K562 (cell line): ENCODE measurements at regions not wholly inside any gene's neighbourhood (a gene's known extent, or its start where the extent isn't known, plus 50 kb on each side); places are given as distances from the start of the nearest gene placed in this dataset.

Experiments
- ATAC-seq: fragments of 200-7000 bp; cut with Tn5 transposase; 3 replicates; pipeline ENCODE4 v1.9.1; 2020; ENCODE audit warnings: moderate library complexity
- BruUV-seq: library from RNA; stranded (reverse); fragments of 400-500 nt; replicated peaks from 2 replicates; lab custom pipeline; 2021; lab: Mats Ljungman, UMichigan
- CTCF ChIA-PET: fragments of 300-600 bp; formaldehyde crosslinking; extraction: SDS; loops from one replicate; lab custom pipeline; 2021; ENCODE audit warnings: low intra/inter-chr PET ratio; lab: Yijun Ruan, JAX
- POLR2A ChIA-PET: fragments of 300-600, 350-650 bp; sonication (Branson Sonifier 250); formaldehyde crosslinking; extraction: SDS; loops from one replicate; lab custom pipeline; 2021; ENCODE audit warnings: antibody characterized with exemption, inconsistent platforms; lab: Yijun Ruan, JAX
- DNase-seq, 4 experiments: peaks; one replicate each; pipeline versions ENCODE4 v3.0.0 to v3.0.0-alpha.2; 2011 to 2018; ENCODE audit warnings: low spot score in 3 of 4, mixed read lengths in 3 of 4; ENCODE audit errors: extremely low read depth in 1 of 4
- FAIRE-seq: peaks from 2 replicates; lab custom pipeline; 2011; peaks lifted over from hg19 to GRCh38; lab: Jason Lieb, UNC
- H2AFZ ChIP-seq: 2 replicates; pipeline ENCODE4 v1.6.0; 2011; ENCODE audit warnings: low read depth, low read length, control low read depth, inconsistent platforms
- H3K27ac ChIP-seq: fragments of 200-600 bp; 3 replicates; pipeline ENCODE4 v1.8.0; 2011; ENCODE audit warnings: low read depth, mild to moderate bottlenecking, control low read depth, inconsistent platforms, low read length, moderate library complexity, mixed read lengths; ENCODE audit errors: extremely low read depth
- H3K27me3 ChIP-seq, 2 experiments: fragments of 300-600 bp in 1 of 2; 2 replicates in 1 of 2; 3 replicates in 1 of 2; pipeline versions ENCODE4 v1.6.0 to v1.8.0; 2011; ENCODE audit warnings: inconsistent platforms in 2 of 2, low read length in 2 of 2, mild to moderate bottlenecking in 1 of 2, mixed read lengths in 1 of 2, moderate library complexity in 1 of 2; ENCODE audit not compliant: control insufficient read depth in 2 of 2, insufficient read depth in 2 of 2
- H3K36me3 ChIP-seq: fragments of 300-600 bp; 3 replicates; pipeline ENCODE4 v1.8.0; 2011; ENCODE audit warnings: mild to moderate bottlenecking, low read length, inconsistent platforms; ENCODE audit not compliant: control insufficient read depth, insufficient read depth
- H3K4me1 ChIP-seq, 2 experiments: fragments of 200-600 bp in 1 of 2; replicated peaks in 1 of 2; 2 replicates in 1 of 2; 3 replicates in 1 of 2; pipeline versions ENCODE4 v1.5.1 to v1.8.0; 2011; ENCODE audit warnings: inconsistent platforms in 2 of 2, low read length in 2 of 2, mild to moderate bottlenecking in 1 of 2, mixed read lengths in 1 of 2, moderate library complexity in 1 of 2; ENCODE audit not compliant: control insufficient read depth in 2 of 2, insufficient read depth in 2 of 2
- H3K4me2 ChIP-seq: 2 replicates; pipeline ENCODE4 v1.6.1; 2011; ENCODE audit warnings: low read length, control low read depth, inconsistent platforms, mixed read lengths; ENCODE audit not compliant: insufficient read depth
- H3K4me3 ChIP-seq: fragments of 200-600 bp; sonication (generic), shearing (Covaris generic); 2 replicates; pipeline ENCODE4 v1.5.1; 2016; ENCODE audit warnings: control low read depth, inconsistent platforms
- H3K79me2 ChIP-seq: fragments of 200-600 bp; 3 replicates; pipeline ENCODE4 v1.8.0; 2011; ENCODE audit warnings: low read length, inconsistent platforms; ENCODE audit not compliant: control insufficient read depth, insufficient read depth
- H3K9ac ChIP-seq, 2 experiments: 2 replicates each; pipeline versions ENCODE4 v1.6.0 to v1.6.1; 2011; ENCODE audit warnings: low read depth in 2 of 2, low read length in 2 of 2, control low read depth in 1 of 2, inconsistent platforms in 1 of 2, mild to moderate bottlenecking in 1 of 2, mixed read lengths in 1 of 2; ENCODE audit not compliant: insufficient read depth in 1 of 2
- H3K9me1 ChIP-seq: one replicate; pipeline ENCODE4 v1.6.0; 2011; ENCODE audit warnings: inconsistent platforms, mild to moderate bottlenecking, low read length, moderate library complexity; ENCODE audit not compliant: control insufficient read depth, insufficient read depth
- H3K9me3 ChIP-seq: replicated peaks from 2 replicates; pipeline ENCODE4 v1.5.1; 2011; ENCODE audit warnings: low read depth, low read length, inconsistent platforms; ENCODE audit not compliant: control insufficient read depth, insufficient read depth
- H4K20me1 ChIP-seq: replicated peaks from 2 replicates; pipeline ENCODE4 v1.6.1; 2011; ENCODE audit warnings: low read length, inconsistent platforms, mixed read lengths; ENCODE audit not compliant: control insufficient read depth, insufficient read depth
- NFIC ChIP-seq: fragments of 450-650 bp; IDR thresholded peaks from 2 replicates; pipeline ENCODE4 v1.6.1; 2017; ENCODE audit warnings: mild to moderate bottlenecking, inconsistent platforms
- NFIX ChIP-seq: fragments of 250-450 bp; sonication (Bioruptor Pico); IDR thresholded peaks from 2 replicates; pipeline ENCODE4 v1.4.0; 2020; ENCODE audit warnings: low read depth, mild to moderate bottlenecking, moderate library complexity
- ZNF584 ChIP-seq: fragments of 200-800 bp; sonication (Bioruptor generic); IDR thresholded peaks from 2 replicates; pipeline ENCODE4 v1.6.1; 2016; ENCODE audit warnings: low read depth, mild to moderate bottlenecking, missing genetic modification characterization, missing compliant biosample characterization
- ZNF77 ChIP-seq: fragments of 250-450 bp; sonication (Bioruptor Pico); IDR thresholded peaks from 2 replicates; pipeline ENCODE4 v1.5.0; 2020
- WGBS: fragments of 100-300 bp; shearing (Covaris generic); methylation state at CpG from one replicate; pipeline ENCODE4 v1.1.6; 2016; ENCODE audit warnings: low coverage, mixed read lengths; ENCODE audit not compliant: insufficient coverage; ENCODE audit errors: missing lambda C conversion rate; 5-methylcytosine and 5-hydroxymethylcytosine counted together
- in situ Hi-C: fragments of 300-500 bp; cut with MboI; formaldehyde crosslinking; loops from 4 replicates; pipeline ENCODE4 v1.15.0; 2018; ENCODE audit warnings: inconsistent platforms, mixed read lengths
- intact Hi-C: fragments of 100-400 bp; cut with micrococcal nuclease; formaldehyde crosslinking; loops from 2 replicates; pipeline ENCODE4 v1.14.2; 2022
- TF ChIP-seq, protein P1 (sequence below): fragments of 200-800 bp; sonication (Bioruptor generic); IDR thresholded peaks from 2 replicates; pipeline ENCODE4 v1.6.1; 2017; ENCODE audit warnings: missing genetic modification characterization, missing compliant biosample characterization

DNA sequence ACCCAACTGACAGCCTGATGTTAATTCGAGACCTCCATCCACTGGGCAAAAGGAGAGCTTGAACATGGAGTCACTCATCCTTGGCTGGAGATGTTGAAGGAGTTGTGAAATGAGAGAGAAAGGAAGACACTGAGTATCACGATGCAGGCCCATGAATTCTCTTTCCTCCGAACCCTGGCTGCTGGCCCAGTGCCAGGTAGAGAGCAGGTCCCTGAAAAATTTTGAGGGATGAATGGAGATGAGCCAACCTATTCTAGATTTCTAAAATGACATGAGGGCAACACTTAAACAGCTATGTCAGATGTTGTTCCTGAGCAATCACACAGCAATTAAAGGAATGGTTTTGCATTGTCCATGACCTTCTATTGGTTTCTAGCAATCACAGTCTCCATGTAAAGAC lies 355.1 kb upstream of the ZMIZ1 start:
- no peaks in the 10 kb centered on the region for H3K9me1 ChIP-seq
- ATAC-seq (no peak), DNase-seq (no peak), FAIRE-seq (peak; percentile 6)
- H3K4me1 ChIP-seq: no peaks in the 10 kb centered on the region
- no peak overlapping the region for H3K4me2 ChIP-seq
- no peak overlapping the region for H3K4me3 ChIP-seq
- ChIA-PET POLR2A (no interaction called here), CTCF (no interaction called here)
- peaks cover 3% of the 10 kb centered on the region; the same call in 1 of the 2 replicates for H4K20me1 ChIP-seq
- no peak overlapping the region for H3K9ac ChIP-seq
- intact Hi-C loops (no loop called here), in situ Hi-C loops (no loop called here)
- TF ChIP-seq NFIX (CRISPR knock-in tag) (peak; percentile 51; the same call in 1 of the 2 replicates), ZNF584 (CRISPR knock-in tag) (no peak), NFIC (peak; percentile 86), ZNF77 (CRISPR knock-in tag) (no peak)
- TF ChIP-seq, protein P1, sequence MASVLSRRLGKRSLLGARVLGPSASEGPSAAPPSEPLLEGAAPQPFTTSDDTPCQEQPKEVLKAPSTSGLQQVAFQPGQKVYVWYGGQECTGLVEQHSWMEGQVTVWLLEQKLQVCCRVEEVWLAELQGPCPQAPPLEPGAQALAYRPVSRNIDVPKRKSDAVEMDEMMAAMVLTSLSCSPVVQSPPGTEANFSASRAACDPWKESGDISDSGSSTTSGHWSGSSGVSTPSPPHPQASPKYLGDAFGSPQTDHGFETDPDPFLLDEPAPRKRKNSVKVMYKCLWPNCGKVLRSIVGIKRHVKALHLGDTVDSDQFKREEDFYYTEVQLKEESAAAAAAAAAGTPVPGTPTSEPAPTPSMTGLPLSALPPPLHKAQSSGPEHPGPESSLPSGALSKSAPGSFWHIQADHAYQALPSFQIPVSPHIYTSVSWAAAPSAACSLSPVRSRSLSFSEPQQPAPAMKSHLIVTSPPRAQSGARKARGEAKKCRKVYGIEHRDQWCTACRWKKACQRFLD (CRISPR knock-in tag): no peak
- no peaks in the 10 kb centered on the region for H3K79me2 ChIP-seq
- no peaks in the 10 kb centered on the region for H3K9me3 ChIP-seq
- no peak overlapping the region for H3K27ac ChIP-seq
- WGBS: 0% methylated on average over 3 of the region's 3 CpGs
- no TSS peak for BruUV-seq
- H2AFZ ChIP-seq: no peak overlapping the region
- H3K36me3 ChIP-seq: no peaks in the 10 kb centered on the region
- H3K27me3 ChIP-seq: peaks cover 0 to 4% of the 10 kb centered on the region in 2 experiments; a peak in 1 of 5 replicates
